Activated naive CD8-positive, alpha-beta T cell (primary cell): ENCODE measurements at regions not wholly inside any gene's neighbourhood (a gene's known extent, or its start where the extent isn't known, plus 50 kb on each side); places are given as distances from the start of the nearest gene placed in this dataset.

Experiments used
- H3K27ac Mint-ChIP-seq: one replicate; pipeline ENCODE4 v1.8.0; 2021; ENCODE audit warnings: mixed read lengths
- H3K27me3 Mint-ChIP-seq: one replicate; pipeline ENCODE4 v1.8.0; 2021; ENCODE audit warnings: mixed read lengths
- H3K36me3 Mint-ChIP-seq: one replicate; pipeline ENCODE4 v1.8.0; 2021; ENCODE audit warnings: mixed read lengths
- H3K4me1 Mint-ChIP-seq: one replicate; pipeline ENCODE4 v1.8.0; 2021; ENCODE audit warnings: low read depth, mixed read lengths
- H3K4me3 Mint-ChIP-seq: one replicate; pipeline ENCODE4 v1.8.0; 2021; ENCODE audit warnings: mild to moderate bottlenecking, mixed read lengths
- H3K9me3 Mint-ChIP-seq: one replicate; pipeline ENCODE4 v1.8.0; 2021; ENCODE audit warnings: low read depth, mixed read lengths

- no peaks in the 10 kb centered on the region for H3K27me3 Mint-ChIP-seq
- no peak overlapping the region for H3K27ac Mint-ChIP-seq
- no peak overlapping the region for H3K4me3 Mint-ChIP-seq
These were observed 185.4 kb upstream of the FOXP2 start for GRCh38 chr7:114229246-114229645.

GRCh38 chr7:114225784-114226183 lies 188.8 kb upstream of the FOXP2 start:
- H3K4me1 Mint-ChIP-seq, result no peaks in the 10 kb centered on the region
- no peaks in the 10 kb centered on the region for H3K9me3 Mint-ChIP-seq
- H3K27ac Mint-ChIP-seq, result no peak overlapping the region
- no peaks in the 10 kb centered on the region for H3K36me3 Mint-ChIP-seq
- H3K27me3 Mint-ChIP-seq, result no peaks in the 10 kb centered on the region
- H3K4me3 Mint-ChIP-seq, result no peak overlapping the region

More at GRCh38 chr7:114229246-114229645, 185.4 kb upstream of the FOXP2 start:
- Mint-ChIP-seq H3K36me3 (no peaks in the 10 kb centered on the region), H3K4me1 (no peaks in the 10 kb centered on the region), H3K9me3 (no peaks in the 10 kb centered on the region)

GRCh38 chr7:114218283-114218682 lies 196.3 kb upstream of the FOXP2 start:
- H3K4me1 Mint-ChIP-seq, result no peaks in the 10 kb centered on the region
- no peak overlapping the region for H3K27ac Mint-ChIP-seq
- no peaks in the 10 kb centered on the region for H3K27me3 Mint-ChIP-seq
- H3K4me3 Mint-ChIP-seq, result no peak overlapping the region
- no peaks in the 10 kb centered on the region for H3K9me3 Mint-ChIP-seq
- no peaks in the 10 kb centered on the region for H3K36me3 Mint-ChIP-seq

- no peaks in the 10 kb centered on the region for H3K27me3 Mint-ChIP-seq
- H3K36me3 Mint-ChIP-seq, result no peaks in the 10 kb centered on the region
- no peaks in the 10 kb centered on the region for H3K4me1 Mint-ChIP-seq
- no peak overlapping the region for H3K4me3 Mint-ChIP-seq
- no peaks in the 10 kb centered on the region for H3K9me3 Mint-ChIP-seq
- H3K27ac Mint-ChIP-seq, result no peak overlapping the region
These were observed 197.4 kb upstream of the FOXP2 start for GRCh38 chr7:114217026-114217806.

- Mint-ChIP-seq H3K27me3 (no peaks in the 10 kb centered on the region), H3K4me1 (no peaks in the 10 kb centered on the region), H3K36me3 (no peaks in the 10 kb centered on the region), H3K9me3 (no peaks in the 10 kb centered on the region), H3K27ac (no peak overlapping the region), H3K4me3 (no peak overlapping the region)
These were observed 200.1 kb upstream of the FOXP2 start for GRCh38 chr7:114214466-114214865.

GRCh38 chr7:114212721-114213429 lies 201.7 kb upstream of the FOXP2 start:
- Mint-ChIP-seq H3K4me3 (no peak overlapping the region), H3K27ac (no peak overlapping the region), H3K27me3 (no peaks in the 10 kb centered on the region), H3K4me1 (no peaks in the 10 kb centered on the region), H3K36me3 (no peaks in the 10 kb centered on the region), H3K9me3 (no peaks in the 10 kb centered on the region)

- no peaks in the 10 kb centered on the region for H3K4me1 Mint-ChIP-seq
- no peaks in the 10 kb centered on the region for H3K9me3 Mint-ChIP-seq
- no peaks in the 10 kb centered on the region for H3K36me3 Mint-ChIP-seq
- no peak overlapping the region for H3K27ac Mint-ChIP-seq
- no peaks in the 10 kb centered on the region for H3K27me3 Mint-ChIP-seq
- no peak overlapping the region for H3K4me3 Mint-ChIP-seq
These were observed 204.6 kb upstream of the FOXP2 start for GRCh38 chr7:114209968-114210367.

GRCh38 chr7:114206688-114207087 lies 207.9 kb upstream of the FOXP2 start:
- no peaks in the 10 kb centered on the region for H3K36me3 Mint-ChIP-seq
- no peak overlapping the region for H3K4me3 Mint-ChIP-seq
- H3K9me3 Mint-ChIP-seq, result no peaks in the 10 kb centered on the region
- no peaks in the 10 kb centered on the region for H3K4me1 Mint-ChIP-seq
- H3K27ac Mint-ChIP-seq, result no peak overlapping the region
- H3K27me3 Mint-ChIP-seq, result no peaks in the 10 kb centered on the region

- Mint-ChIP-seq H3K27ac (no peak overlapping the region), H3K9me3 (no peaks in the 10 kb centered on the region)
These were observed 218.1 kb upstream of the FOXP2 start for GRCh38 chr7:114196517-114196916.

GRCh38 chr7:114190387-114190786 lies 224.2 kb upstream of the FOXP2 start:
- H3K27ac Mint-ChIP-seq, result no peak overlapping the region
- no peaks in the 10 kb centered on the region for H3K36me3 Mint-ChIP-seq
- no peaks in the 10 kb centered on the region for H3K9me3 Mint-ChIP-seq
- no peaks in the 10 kb centered on the region for H3K4me1 Mint-ChIP-seq
- H3K4me3 Mint-ChIP-seq, result no peak overlapping the region
- H3K27me3 Mint-ChIP-seq, result no peaks in the 10 kb centered on the region

More at GRCh38 chr7:114196517-114196916, 218.1 kb upstream of the FOXP2 start:
- Mint-ChIP-seq H3K4me1 (no peaks in the 10 kb centered on the region), H3K27me3 (no peaks in the 10 kb centered on the region), H3K4me3 (no peak overlapping the region), H3K36me3 (no peaks in the 10 kb centered on the region)

- no peak overlapping the region for H3K27ac Mint-ChIP-seq
- no peak overlapping the region for H3K4me3 Mint-ChIP-seq
- no peaks in the 10 kb centered on the region for H3K4me1 Mint-ChIP-seq
- no peaks in the 10 kb centered on the region for H3K27me3 Mint-ChIP-seq
- H3K9me3 Mint-ChIP-seq, result no peaks in the 10 kb centered on the region
- no peaks in the 10 kb centered on the region for H3K36me3 Mint-ChIP-seq
These were observed 231.1 kb upstream of the FOXP2 start for GRCh38 chr7:114183311-114184088.

GRCh38 chr7:114182837-114183236 lies 231.8 kb upstream of the FOXP2 start:
- Mint-ChIP-seq H3K4me1 (no peaks in the 10 kb centered on the region), H3K4me3 (no peak overlapping the region), H3K27me3 (no peaks in the 10 kb centered on the region), H3K27ac (no peak overlapping the region), H3K36me3 (no peaks in the 10 kb centered on the region), H3K9me3 (no peaks in the 10 kb centered on the region)

GRCh38 chr7:114181280-114181679 lies 233.3 kb upstream of the FOXP2 start:
- H3K36me3 Mint-ChIP-seq, result no peaks in the 10 kb centered on the region
- no peak overlapping the region for H3K4me3 Mint-ChIP-seq
- no peaks in the 10 kb centered on the region for H3K4me1 Mint-ChIP-seq
- peaks cover 4% of the 10 kb centered on the region for H3K9me3 Mint-ChIP-seq
- H3K27ac Mint-ChIP-seq, result no peak overlapping the region
- H3K27me3 Mint-ChIP-seq, result no peaks in the 10 kb centered on the region

- Mint-ChIP-seq H3K4me3 (no peak overlapping the region), H3K9me3 (peaks cover 4% of the 10 kb centered on the region), H3K4me1 (no peaks in the 10 kb centered on the region), H3K27me3 (no peaks in the 10 kb centered on the region), H3K27ac (no peak overlapping the region), H3K36me3 (no peaks in the 10 kb centered on the region)
These were observed 233.9 kb upstream of the FOXP2 start for GRCh38 chr7:114180556-114181266.
